IPS DF 6.9 (cell line): ENCODE measurements at regions not wholly inside any gene's neighbourhood (a gene's known extent, or its start where the extent isn't known, plus 50 kb on each side); places are given as distances from the start of the nearest gene placed in this dataset.
A peak's percentile ranks its signal among the peaks of the same experiment; 100 is the strongest.

ENCODE experiments used
- DNase-seq: peaks from one replicate; pipeline ENCODE4 v3.0.0-alpha.2; 2013; ENCODE audit warnings: low read depth, low spot score
- H3K27ac ChIP-seq: one replicate; pipeline ENCODE4 v1.5.1; 2013; ENCODE audit warnings: low read length, control low read depth
- H3K27me3 ChIP-seq: 2 replicates; pipeline ENCODE4 v1.6.1; 2013; ENCODE audit warnings: mild to moderate bottlenecking, low read length; ENCODE audit not compliant: control insufficient read depth, insufficient read depth
- H3K36me3 ChIP-seq: 2 replicates; pipeline ENCODE4 v1.6.1; 2013; ENCODE audit warnings: low read length; ENCODE audit not compliant: control insufficient read depth, insufficient read depth
- H3K4me1 ChIP-seq: 2 replicates; pipeline ENCODE4 v1.6.1; 2013; ENCODE audit warnings: low read length; ENCODE audit not compliant: control insufficient read depth, insufficient read depth
- H3K4me3 ChIP-seq: 2 replicates; pipeline ENCODE4 v1.5.1; 2013; ENCODE audit warnings: mild to moderate bottlenecking, low read length
- H3K9me3 ChIP-seq: 2 replicates; pipeline ENCODE4 v1.6.1; 2013; ENCODE audit warnings: low read length, inconsistent platforms; ENCODE audit not compliant: control insufficient read depth, insufficient read depth
- WGBS: extraction: QIAGEN DNeasy Blood & Tissue Kit; methylation state at CpG from one replicate; pipeline ENCODE4 v1.1.7; 2013; ENCODE audit warnings: mixed read lengths, missing lambda C conversion rate; ENCODE audit not compliant: insufficient read length, insufficient coverage; 5-methylcytosine and 5-hydroxymethylcytosine counted together

DNA sequence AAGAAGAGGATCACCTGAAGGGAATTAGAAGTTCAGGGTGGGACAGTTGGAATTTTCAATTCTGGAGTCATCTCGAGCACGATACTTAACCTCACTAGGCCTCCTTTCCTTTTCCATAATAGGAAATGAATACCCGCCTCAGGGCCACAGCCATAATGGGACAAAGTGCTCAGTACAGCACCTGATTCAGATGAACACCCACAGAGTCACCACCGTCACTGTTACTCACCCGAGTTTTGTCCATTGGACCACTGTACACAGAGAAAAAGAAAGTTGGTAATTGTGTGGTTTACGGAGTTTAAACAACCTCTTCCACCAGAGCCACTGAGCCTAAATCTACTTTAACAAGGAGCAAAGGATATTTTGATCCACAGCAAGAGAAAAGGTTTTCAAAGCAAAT lies 122.0 kb upstream of the NDUFV2 start:
- H3K27me3 ChIP-seq: no peaks in the 10 kb centered on the region
- H3K9me3 ChIP-seq: no peaks in the 10 kb centered on the region
- no peak overlapping the region for H3K4me3 ChIP-seq
- WGBS: no CpG with 5 or more reads among the region's 6 CpGs
- DNase-seq: no peak
- no peaks in the 10 kb centered on the region for H3K36me3 ChIP-seq
- H3K27ac ChIP-seq: no peak overlapping the region
- no peaks in the 10 kb centered on the region for H3K4me1 ChIP-seq

DNA sequence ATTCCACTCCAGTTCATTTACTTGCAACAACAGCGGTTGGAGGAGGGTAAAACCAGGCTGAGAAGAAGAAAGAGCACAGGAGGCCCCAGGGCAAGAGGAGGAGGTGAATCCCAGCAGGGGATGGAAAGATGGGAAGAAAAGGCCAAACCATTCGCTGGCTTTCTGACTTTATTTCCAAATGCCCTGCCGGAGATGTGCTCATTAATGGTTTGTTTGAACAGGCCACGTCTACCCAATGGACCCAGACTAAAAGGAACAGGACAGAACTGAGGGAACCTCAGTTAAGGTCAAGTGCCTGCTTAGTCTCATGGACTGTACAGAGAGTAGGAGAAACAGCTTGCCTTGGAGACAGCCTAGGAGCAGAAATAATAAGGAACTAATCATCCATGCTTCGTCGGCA lies 121.6 kb upstream of the NDUFV2 start:
- no peaks in the 10 kb centered on the region for H3K4me1 ChIP-seq
- no peak for DNase-seq
- no peaks in the 10 kb centered on the region for H3K9me3 ChIP-seq
- no peak overlapping the region for H3K4me3 ChIP-seq
- no CpG with 5 or more reads among the region's 6 CpGs for WGBS
- H3K27ac ChIP-seq: no peak overlapping the region
- H3K27me3 ChIP-seq: no peaks in the 10 kb centered on the region
- no peaks in the 10 kb centered on the region for H3K36me3 ChIP-seq

GRCh38 chr18:8982416-8983183 lies 119.9 kb upstream of the NDUFV2 start:
- H3K27me3 ChIP-seq: no peaks in the 10 kb centered on the region
- H3K4me1 ChIP-seq: no peaks in the 10 kb centered on the region
- no peak overlapping the region for H3K27ac ChIP-seq
- no peaks in the 10 kb centered on the region for H3K9me3 ChIP-seq
- no peak for DNase-seq
- H3K36me3 ChIP-seq: no peaks in the 10 kb centered on the region
- no CpG with 5 or more reads among the region's 13 CpGs for WGBS
- no peak overlapping the region for H3K4me3 ChIP-seq

- Histone ChIP-seq H3K4me1 (no peaks in the 10 kb centered on the region), H3K36me3 (no peaks in the 10 kb centered on the region), H3K9me3 (no peaks in the 10 kb centered on the region), H3K27ac (no peak overlapping the region), H3K27me3 (no peaks in the 10 kb centered on the region), H3K4me3 (no peak overlapping the region)
- no peak for DNase-seq
- WGBS: no CpG with 5 or more reads among the region's 1 CpG
These were observed 119.3 kb upstream of the NDUFV2 start for GRCh38 chr18:8983195-8983594.

- WGBS: no CpG with 5 or more reads among the region's 4 CpGs
- no peak overlapping the region for H3K27ac ChIP-seq
- H3K4me1 ChIP-seq: no peaks in the 10 kb centered on the region
- no peak overlapping the region for H3K4me3 ChIP-seq
- H3K27me3 ChIP-seq: no peaks in the 10 kb centered on the region
- no peaks in the 10 kb centered on the region for H3K36me3 ChIP-seq
- DNase-seq: no peak
- no peaks in the 10 kb centered on the region for H3K9me3 ChIP-seq
These were observed 118.3 kb upstream of the NDUFV2 start for GRCh38 chr18:8984131-8984721.

GRCh38 chr18:8987241-8987640 lies 115.3 kb upstream of the NDUFV2 start:
- no peak for DNase-seq
- WGBS: no CpG with 5 or more reads among the region's 6 CpGs

GRCh38 chr18:8988260-8988871 lies 114.1 kb upstream of the NDUFV2 start:
- WGBS: no CpG with 5 or more reads among the region's 10 CpGs
- peak; percentile 70 for DNase-seq
- Histone ChIP-seq H3K27ac (no peak overlapping the region), H3K27me3 (no peaks in the 10 kb centered on the region), H3K4me3 (no peak overlapping the region), H3K9me3 (no peaks in the 10 kb centered on the region), H3K36me3 (no peaks in the 10 kb centered on the region), H3K4me1 (no peaks in the 10 kb centered on the region)

More at GRCh38 chr18:8987241-8987640, 115.3 kb upstream of the NDUFV2 start:
- Histone ChIP-seq H3K36me3 (no peaks in the 10 kb centered on the region), H3K4me3 (no peak overlapping the region), H3K9me3 (no peaks in the 10 kb centered on the region), H3K27me3 (no peaks in the 10 kb centered on the region), H3K27ac (no peak overlapping the region), H3K4me1 (no peaks in the 10 kb centered on the region)

DNA sequence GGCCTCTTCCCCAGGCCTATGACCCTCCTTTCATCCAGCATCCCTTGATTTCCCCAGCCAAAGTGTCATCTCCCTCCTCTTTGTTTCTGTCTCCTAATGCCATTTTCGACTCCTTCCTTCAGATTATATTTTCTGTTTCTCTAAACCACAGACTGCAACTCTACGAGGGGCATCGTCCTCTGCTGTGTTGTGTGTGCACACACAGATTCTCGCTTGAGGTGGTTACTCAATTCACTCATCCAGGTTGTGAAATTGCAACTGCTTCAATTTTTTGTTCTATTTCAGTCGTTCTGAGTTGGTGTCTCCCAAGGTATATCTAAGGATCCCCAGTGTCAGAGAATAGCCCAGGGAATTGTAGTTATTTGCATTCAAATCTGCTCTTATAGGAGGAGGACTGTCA lies 113.5 kb upstream of the NDUFV2 start:
- no peak overlapping the region for H3K4me3 ChIP-seq
- H3K27ac ChIP-seq: no peak overlapping the region
- DNase-seq: no peak
- no peaks in the 10 kb centered on the region for H3K9me3 ChIP-seq
- no CpG with 5 or more reads among the region's 5 CpGs for WGBS
- no peaks in the 10 kb centered on the region for H3K36me3 ChIP-seq
- H3K4me1 ChIP-seq: no peaks in the 10 kb centered on the region
- no peaks in the 10 kb centered on the region for H3K27me3 ChIP-seq

DNA sequence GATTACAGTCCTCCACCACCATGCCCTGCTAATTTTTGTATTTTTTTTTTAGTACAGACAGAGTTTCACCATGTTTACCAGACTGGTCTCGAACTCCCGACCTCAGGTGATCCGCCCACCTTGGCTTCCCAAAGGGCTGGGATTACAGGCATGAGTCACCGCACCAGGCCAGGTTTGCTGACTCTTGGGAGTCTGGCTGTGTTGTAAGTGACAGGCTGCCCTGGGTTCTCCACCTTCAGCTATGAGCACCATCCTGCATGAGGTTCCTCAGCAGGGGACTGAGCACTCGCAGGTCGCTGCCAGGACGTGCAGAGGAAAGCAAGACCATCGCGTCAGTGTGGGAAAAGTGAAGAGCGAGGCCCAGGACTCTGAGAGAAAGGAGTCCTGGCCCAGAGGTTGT lies 112.6 kb upstream of the NDUFV2 start:
- no peak overlapping the region for H3K27ac ChIP-seq
- H3K4me3 ChIP-seq: no peak overlapping the region
- no peaks in the 10 kb centered on the region for H3K4me1 ChIP-seq
- DNase-seq: no peak
- WGBS: no CpG with 5 or more reads among the region's 10 CpGs
- H3K9me3 ChIP-seq: no peaks in the 10 kb centered on the region
- no peaks in the 10 kb centered on the region for H3K27me3 ChIP-seq
- H3K36me3 ChIP-seq: no peaks in the 10 kb centered on the region

- WGBS: 100% methylated on average over 2 of the region's 27 CpGs
- Histone ChIP-seq H3K4me3 (no peak overlapping the region), H3K4me1 (no peaks in the 10 kb centered on the region), H3K27ac (no peak overlapping the region), H3K36me3 (no peaks in the 10 kb centered on the region), H3K27me3 (no peaks in the 10 kb centered on the region), H3K9me3 (no peaks in the 10 kb centered on the region)
- no peak for DNase-seq
These were observed 112.0 kb upstream of the NDUFV2 start for GRCh38 chr18:8990276-8991031.
